K562 (cell line): ENCODE measurements at regions not wholly inside any gene's neighbourhood (a gene's known extent, or its start where the extent isn't known, plus 50 kb on each side); places are given as distances from the start of the nearest gene placed in this dataset.

Experiments
- BACH1 ChIP-seq: fragments of 200-800 bp; sonication (Bioruptor generic); IDR thresholded peaks from 2 replicates; pipeline ENCODE4 v1.6.1; 2016; ENCODE audit warnings: missing genetic modification characterization, missing compliant biosample characterization
- RBBP5 ChIP-seq: fragments of 200-600 bp; sonication (generic); IDR thresholded peaks from 2 replicates; pipeline ENCODE4 v1.6.1; 2012; ENCODE audit warnings: borderline replicate concordance, mild to moderate bottlenecking, low read length, control low read depth, inconsistent platforms; ENCODE audit not compliant: insufficient read depth, poor library complexity, severe bottlenecking
- TF ChIP-seq, protein P1 (sequence below): fragments of 450-650 bp; IDR thresholded peaks from 2 replicates; pipeline ENCODE4 v1.6.1; 2016; ENCODE audit warnings: low read depth

- TF ChIP-seq, protein P1, sequence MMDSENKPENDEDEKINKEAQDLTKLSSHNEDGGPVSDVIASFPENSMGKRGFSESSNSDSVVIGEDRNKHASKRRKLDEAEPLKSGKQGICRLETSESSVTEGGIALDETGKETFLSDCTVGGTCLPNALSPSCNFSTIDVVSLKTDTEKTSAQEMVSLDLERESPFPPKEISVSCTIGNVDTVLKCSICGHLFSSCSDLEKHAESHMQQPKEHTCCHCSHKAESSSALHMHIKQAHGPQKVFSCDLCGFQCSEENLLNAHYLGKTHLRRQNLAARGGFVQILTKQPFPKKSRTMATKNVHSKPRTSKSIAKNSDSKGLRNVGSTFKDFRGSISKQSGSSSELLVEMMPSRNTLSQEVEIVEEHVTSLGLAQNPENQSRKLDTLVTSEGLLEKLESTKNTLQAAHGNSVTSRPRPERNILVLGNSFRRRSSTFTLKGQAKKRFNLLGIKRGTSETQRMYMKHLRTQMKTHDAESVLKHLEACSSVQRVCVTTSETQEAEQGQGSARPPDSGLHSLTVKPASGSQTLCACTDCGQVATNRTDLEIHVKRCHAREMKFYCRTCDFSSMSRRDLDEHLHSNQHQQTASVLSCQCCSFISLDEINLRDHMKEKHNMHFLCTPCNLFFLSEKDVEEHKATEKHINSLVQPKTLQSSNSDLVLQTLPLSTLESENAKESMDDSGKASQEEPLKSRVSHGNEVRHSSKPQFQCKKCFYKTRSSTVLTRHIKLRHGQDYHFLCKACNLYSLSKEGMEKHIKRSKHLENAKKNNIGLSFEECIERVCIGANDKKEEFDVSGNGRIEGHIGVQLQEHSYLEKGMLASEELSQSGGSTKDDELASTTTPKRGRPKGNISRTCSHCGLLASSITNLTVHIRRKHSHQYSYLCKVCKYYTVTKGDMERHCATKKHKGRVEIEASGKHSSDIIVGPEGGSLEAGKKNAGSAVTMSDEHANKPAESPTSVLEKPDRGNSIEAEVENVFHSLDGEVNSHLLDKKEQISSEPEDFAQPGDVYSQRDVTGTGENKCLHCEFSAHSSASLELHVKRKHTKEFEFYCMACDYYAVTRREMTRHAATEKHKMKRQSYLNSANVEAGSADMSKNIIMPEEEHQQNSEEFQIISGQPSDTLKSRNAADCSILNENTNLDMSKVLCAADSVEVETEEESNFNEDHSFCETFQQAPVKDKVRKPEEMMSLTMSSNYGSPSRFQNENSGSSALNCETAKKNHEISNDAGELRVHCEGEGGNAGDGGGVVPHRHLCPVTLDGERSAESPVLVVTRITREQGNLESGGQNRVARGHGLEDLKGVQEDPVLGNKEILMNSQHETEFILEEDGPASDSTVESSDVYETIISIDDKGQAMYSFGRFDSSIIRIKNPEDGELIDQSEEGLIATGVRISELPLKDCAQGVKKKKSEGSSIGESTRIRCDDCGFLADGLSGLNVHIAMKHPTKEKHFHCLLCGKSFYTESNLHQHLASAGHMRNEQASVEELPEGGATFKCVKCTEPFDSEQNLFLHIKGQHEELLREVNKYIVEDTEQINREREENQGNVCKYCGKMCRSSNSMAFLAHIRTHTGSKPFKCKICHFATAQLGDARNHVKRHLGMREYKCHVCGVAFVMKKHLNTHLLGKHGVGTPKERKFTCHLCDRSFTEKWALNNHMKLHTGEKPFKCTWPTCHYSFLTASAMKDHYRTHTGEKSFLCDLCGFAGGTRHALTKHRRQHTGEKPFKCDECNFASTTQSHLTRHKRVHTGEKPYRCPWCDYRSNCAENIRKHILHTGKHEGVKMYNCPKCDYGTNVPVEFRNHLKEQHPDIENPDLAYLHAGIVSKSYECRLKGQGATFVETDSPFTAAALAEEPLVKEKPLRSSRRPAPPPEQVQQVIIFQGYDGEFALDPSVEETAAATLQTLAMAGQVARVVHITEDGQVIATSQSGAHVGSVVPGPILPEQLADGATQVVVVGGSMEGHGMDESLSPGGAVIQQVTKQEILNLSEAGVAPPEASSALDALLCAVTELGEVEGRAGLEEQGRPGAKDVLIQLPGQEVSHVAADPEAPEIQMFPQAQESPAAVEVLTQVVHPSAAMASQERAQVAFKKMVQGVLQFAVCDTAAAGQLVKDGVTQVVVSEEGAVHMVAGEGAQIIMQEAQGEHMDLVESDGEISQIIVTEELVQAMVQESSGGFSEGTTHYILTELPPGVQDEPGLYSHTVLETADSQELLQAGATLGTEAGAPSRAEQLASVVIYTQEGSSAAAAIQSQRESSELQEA: no peak
- TF ChIP-seq BACH1 (tag): no peak
- no peak for TF ChIP-seq RBBP5
Observed at GRCh38 chr2:145344076-145344724, 824.3 kb upstream of the ZEB2 start.
